SK-N-SH treated with all-trans-retinoic acid at 6 μM for 48 hours (cell line): ENCODE measurements at regions not wholly inside any gene's neighbourhood (a gene's known extent, or its start where the extent isn't known, plus 50 kb on each side); places are given as distances from the start of the nearest gene placed in this dataset.

Experiments used
- ARNTL ChIP-seq: fragments of 450-650 bp; formaldehyde crosslinking; IDR thresholded peaks from 2 replicates; pipeline ENCODE4 v1.5.0; 2020; ENCODE audit warnings: low read depth, mild to moderate bottlenecking, moderate library complexity, borderline replicate concordance
- ESRRG ChIP-seq: fragments of 250-450 bp; sonication (Bioruptor Pico); IDR thresholded peaks from 2 replicates; pipeline ENCODE4 v1.6.1; 2021; ENCODE audit warnings: mild to moderate bottlenecking
- ISL1 ChIP-seq: fragments of 250-450 bp; sonication (Bioruptor Pico); IDR thresholded peaks from 2 replicates; pipeline ENCODE4 v2.1.2; 2022; ENCODE audit warnings: mild to moderate bottlenecking, moderate library complexity
- OSR1 ChIP-seq: fragments of 250-450 bp; sonication (Bioruptor Pico); IDR thresholded peaks from 2 replicates; pipeline ENCODE4 v1.8.0; 2022; ENCODE audit warnings: moderate library complexity, mild to moderate bottlenecking, inconsistent platforms
- TOX ChIP-seq: fragments of 250-450 bp; sonication (Bioruptor Pico); IDR thresholded peaks from 2 replicates; pipeline ENCODE4 v1.8.0; 2021; ENCODE audit warnings: mild to moderate bottlenecking, moderate library complexity, borderline replicate concordance
- ZC3H10 ChIP-seq: fragments of 250-450 bp; sonication (Bioruptor Pico); IDR thresholded peaks from 2 replicates; pipeline ENCODE4 v1.5.1; 2021; ENCODE audit warnings: mild to moderate bottlenecking, moderate library complexity
- ZNF70 ChIP-seq: fragments of 450-650 bp; formaldehyde crosslinking; IDR thresholded peaks from 2 replicates; pipeline ENCODE4 v1.5.0; 2020; ENCODE audit warnings: mild to moderate bottlenecking, moderate library complexity
- TF ChIP-seq, protein P1 (sequence below): fragments of 250-450 bp; sonication (Bioruptor Pico); IDR thresholded peaks from 2 replicates; pipeline ENCODE4 v1.8.0; 2020; ENCODE audit warnings: mild to moderate bottlenecking, moderate library complexity, borderline replicate concordance
- TF ChIP-seq, protein P2 (sequence below): fragments of 250-450 bp; sonication (Bioruptor Pico); IDR thresholded peaks from 2 replicates; pipeline ENCODE4 v1.8.0; 2021; ENCODE audit warnings: low read depth, mild to moderate bottlenecking, moderate library complexity, borderline replicate concordance

DNA sequence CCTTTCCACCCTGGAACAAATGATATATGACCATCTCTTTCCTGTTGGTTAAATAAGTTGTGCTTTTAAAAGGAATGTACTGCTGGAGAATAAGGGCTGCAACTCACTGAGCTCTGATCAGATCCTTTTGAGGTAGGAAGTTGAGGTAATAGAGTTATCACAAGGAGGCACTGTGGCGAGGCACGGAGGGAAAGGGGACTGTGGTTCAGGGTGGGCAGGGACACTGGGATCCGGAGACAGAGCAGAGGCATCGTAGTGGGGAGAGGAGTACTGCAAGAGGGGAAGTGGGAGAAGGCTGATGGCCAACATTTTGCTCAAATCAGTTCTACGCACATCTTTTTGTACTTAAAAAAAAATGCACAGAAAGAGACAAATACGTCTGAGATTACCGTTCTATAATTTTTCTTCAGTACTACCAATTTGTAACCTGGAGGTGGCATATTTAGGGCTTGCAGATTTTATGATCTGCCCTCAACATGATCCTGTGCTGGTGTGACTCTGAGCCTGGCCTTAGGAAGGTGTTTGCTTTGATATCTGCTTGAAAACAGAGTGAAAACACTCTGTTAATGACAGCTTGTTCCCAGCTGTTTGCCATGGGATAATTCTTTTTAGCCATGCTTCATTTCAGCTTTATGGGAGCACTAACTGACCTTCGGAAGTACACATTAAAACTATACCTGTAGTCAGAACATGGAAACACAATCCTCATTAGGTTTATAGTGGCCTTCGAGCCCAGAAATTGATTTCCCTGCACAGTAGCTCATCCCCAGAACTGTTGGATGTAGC is 168.1 kb downstream of the KCNE4 start:
- TF ChIP-seq ARNTL (CRISPR knock-in tag), result no peak
- no peak for TF ChIP-seq OSR1 (CRISPR knock-in tag)
- TF ChIP-seq, protein P1, sequence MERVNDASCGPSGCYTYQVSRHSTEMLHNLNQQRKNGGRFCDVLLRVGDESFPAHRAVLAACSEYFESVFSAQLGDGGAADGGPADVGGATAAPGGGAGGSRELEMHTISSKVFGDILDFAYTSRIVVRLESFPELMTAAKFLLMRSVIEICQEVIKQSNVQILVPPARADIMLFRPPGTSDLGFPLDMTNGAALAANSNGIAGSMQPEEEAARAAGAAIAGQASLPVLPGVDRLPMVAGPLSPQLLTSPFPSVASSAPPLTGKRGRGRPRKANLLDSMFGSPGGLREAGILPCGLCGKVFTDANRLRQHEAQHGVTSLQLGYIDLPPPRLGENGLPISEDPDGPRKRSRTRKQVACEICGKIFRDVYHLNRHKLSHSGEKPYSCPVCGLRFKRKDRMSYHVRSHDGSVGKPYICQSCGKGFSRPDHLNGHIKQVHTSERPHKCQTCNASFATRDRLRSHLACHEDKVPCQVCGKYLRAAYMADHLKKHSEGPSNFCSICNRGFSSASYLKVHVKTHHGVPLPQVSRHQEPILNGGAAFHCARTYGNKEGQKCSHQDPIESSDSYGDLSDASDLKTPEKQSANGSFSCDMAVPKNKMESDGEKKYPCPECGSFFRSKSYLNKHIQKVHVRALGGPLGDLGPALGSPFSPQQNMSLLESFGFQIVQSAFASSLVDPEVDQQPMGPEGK, result no peak
- no peak for TF ChIP-seq ZNF70 (CRISPR knock-in tag)
- TF ChIP-seq ISL1 (CRISPR knock-in tag), result no peak
- no peak for TF ChIP-seq TOX (CRISPR knock-in tag)
- TF ChIP-seq, protein P2, sequence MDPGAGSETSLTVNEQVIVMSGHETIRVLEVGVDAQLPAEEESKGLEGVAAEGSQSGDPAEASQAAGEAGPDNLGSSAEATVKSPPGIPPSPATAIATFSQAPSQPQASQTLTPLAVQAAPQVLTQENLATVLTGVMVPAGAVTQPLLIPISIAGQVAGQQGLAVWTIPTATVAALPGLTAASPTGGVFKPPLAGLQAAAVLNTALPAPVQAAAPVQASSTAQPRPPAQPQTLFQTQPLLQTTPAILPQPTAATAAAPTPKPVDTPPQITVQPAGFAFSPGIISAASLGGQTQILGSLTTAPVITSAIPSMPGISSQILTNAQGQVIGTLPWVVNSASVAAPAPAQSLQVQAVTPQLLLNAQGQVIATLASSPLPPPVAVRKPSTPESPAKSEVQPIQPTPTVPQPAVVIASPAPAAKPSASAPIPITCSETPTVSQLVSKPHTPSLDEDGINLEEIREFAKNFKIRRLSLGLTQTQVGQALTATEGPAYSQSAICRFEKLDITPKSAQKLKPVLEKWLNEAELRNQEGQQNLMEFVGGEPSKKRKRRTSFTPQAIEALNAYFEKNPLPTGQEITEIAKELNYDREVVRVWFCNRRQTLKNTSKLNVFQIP (CRISPR knock-in tag), result no peak
- no peak for TF ChIP-seq ZC3H10 (CRISPR knock-in tag)
- TF ChIP-seq ESRRG (CRISPR knock-in tag), result no peak
